SHP77 treated with DMSO at 0.1 percent for 48 hours (cell line): ENCODE measurements at regions not wholly inside any gene's neighbourhood (a gene's known extent, or its start where the extent isn't known, plus 50 kb on each side); places are given as distances from the start of the nearest gene placed in this dataset.
"Not testable (repeated sequence)": the region's sequence is repeated elsewhere in the genome, so short reads cannot be mapped to it uniquely, and the experiment has no call there.

ENCODE experiments used
- DNase-seq: peaks from one replicate; lab custom pipeline; 2025; lab: John Stamatoyannopoulos, UW

DNA sequence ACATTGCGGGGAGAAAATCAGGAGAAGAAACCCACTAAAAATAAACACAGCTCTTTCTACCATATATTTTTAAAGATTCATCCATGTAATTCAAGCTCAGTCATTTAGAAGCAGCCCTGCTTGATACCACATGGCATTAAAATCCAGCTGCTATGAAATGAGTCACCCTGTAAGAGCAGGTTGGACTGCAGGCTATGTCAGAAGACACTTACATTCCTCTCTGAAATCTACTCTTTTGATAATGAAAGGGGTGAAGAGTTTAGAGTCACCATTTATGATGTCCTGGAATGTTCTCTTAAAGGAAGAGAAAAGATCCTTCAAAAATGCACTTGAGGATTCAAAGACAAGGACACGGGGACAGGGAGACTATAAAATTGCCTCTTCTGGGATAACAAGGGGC, 100.6 kb upstream of the APCDD1 start:
- DNase-seq = no peak

DNA sequence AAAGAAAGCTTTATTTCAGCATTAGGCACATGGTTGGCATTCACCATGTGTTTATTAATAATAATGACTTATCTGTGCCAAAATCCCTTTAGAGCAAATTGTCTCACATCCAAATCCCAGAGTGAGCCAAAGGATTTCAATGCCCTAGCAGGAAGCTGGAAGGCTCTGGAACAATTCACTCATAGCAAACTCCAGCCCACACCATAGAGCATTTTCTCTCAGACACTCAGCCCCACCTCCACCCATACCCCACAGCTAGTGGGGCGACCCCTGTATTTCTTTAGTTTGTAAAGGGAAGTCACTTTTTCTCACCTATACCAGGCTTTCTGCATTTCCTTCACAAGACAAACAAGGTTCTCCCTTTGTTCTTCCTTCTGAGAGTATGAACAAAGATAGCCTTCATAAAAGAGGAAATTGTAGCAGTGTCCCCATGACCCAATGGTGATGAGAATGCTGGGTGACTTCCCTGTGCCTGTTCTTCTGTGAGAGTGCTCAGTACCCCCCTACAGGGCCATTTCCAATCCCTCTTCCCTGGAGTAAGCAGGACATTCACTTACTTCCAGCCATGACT, 100.1 kb upstream of the APCDD1 start:
- DNase-seq = no peak

DNA sequence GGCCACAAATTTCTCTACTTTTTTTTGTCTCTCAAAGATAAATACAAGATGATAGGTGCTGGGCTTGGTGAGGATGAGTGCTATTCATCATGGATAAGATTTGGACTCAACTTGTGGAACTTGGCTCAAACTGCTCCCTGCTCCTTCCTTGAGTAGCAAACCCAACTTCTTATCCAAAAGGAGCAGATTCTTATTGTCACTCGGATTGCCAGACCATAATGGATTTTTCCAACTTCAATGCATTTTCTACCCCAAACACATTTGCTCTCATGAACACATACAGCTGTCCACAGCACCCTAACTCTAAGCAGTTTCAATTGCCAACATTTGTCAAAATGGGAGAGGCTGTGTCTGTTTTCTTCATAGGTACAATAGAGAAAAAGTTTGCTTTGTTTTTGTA, 99.5 kb upstream of the APCDD1 start:
- DNase-seq = no peak

DNA sequence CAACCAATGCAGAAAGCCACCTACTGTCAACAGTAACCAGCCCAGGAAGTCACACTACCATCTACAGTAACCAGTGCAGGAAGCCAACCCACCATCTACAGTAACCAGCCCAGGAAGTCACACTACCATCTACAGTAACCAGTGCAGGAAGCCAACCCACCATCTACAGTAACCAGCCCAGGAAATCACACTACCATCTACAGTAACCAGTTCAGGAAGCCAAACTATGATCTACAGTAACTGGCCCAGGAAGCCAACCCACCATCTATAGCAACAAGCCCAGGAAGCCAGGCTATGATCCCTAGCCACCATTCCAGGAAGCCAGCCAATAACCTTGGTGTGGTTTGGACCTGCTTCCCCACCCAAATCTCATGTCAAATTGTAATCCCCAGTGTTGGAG, 97.4 kb upstream of the APCDD1 start:
- not testable (repeated sequence) for DNase-seq

DNA sequence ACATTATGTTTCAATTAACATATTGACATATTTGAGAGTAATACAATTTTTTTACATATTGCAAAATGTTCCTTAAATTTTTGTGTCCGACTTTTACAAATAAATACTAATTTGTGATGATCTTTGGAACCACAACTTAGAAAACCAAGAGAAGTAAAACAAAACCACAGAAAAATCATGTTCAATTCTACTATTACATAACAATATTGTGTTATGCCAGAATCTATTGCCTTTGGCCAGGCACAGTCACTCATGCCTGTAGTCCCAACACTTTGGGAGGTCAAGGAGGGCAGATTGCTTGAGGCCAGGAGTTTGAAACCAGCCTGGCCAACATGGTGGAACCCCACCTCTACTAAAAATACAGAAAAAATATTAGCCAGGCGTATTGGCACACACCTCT, 92.8 kb upstream of the APCDD1 start:
- DNase-seq = no peak

DNA sequence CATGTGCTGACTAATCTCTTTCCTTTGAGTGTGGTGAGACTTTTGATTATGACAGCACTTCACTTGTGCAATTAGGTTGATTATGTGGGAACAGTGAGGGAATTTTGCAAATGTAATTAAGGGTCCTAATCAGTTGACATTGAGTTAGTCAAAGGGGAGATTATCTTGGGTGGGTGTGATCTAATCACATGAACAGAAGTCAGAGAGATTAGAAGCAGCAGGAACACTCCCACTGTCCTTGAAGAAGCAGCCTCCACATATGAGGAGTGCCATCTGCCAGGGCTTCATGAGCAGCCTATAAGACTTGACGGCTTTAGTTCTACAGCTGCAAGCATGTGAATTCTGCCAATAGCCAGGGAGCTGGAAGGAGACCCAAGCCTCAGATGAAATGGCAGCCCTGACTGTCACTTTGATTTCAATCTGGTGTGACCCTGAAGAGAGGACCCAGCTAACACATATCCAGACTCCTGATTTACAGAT, 89.4 kb upstream of the APCDD1 start:
- DNase-seq = no peak

DNA sequence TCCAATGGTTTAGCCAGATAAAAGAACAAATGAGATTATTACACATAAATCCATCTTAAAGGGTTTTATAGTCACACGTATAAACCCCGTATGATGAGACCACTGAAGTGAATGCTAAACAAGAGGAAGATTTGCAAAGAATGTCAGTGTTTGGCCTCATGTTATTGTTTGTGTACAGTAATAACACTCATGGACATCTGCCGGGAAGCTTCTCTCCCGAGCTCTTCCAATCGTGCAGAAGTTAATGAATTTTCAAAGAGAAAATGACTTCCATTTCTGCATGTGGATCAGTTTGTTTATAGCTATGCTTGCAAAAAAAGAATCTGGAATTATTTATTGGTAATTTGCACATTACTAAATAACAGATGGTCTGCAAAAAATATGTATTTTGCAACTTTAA, 88.5 kb upstream of the APCDD1 start:
- DNase-seq = no peak

DNA sequence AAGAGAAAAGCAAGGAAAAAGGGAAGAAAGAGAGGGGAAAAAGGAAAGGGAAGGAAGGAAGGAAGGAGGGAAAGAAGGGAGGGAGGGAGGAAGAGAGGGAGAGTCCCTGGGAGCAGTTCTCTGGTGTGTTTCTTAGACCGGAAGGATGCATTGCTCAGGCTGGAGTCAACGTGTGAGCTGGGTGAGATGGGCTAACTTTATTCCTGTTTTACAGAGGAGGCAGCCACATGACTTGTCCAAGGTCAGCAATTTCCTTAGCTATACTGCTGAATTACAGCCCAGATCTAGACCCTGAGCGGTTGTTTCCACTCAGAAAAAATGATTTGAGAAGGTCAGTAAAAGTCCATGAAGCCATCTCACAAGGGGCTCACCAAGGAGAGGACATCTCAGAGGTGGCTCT, 86.6 kb upstream of the APCDD1 start:
- DNase-seq = no peak

DNA sequence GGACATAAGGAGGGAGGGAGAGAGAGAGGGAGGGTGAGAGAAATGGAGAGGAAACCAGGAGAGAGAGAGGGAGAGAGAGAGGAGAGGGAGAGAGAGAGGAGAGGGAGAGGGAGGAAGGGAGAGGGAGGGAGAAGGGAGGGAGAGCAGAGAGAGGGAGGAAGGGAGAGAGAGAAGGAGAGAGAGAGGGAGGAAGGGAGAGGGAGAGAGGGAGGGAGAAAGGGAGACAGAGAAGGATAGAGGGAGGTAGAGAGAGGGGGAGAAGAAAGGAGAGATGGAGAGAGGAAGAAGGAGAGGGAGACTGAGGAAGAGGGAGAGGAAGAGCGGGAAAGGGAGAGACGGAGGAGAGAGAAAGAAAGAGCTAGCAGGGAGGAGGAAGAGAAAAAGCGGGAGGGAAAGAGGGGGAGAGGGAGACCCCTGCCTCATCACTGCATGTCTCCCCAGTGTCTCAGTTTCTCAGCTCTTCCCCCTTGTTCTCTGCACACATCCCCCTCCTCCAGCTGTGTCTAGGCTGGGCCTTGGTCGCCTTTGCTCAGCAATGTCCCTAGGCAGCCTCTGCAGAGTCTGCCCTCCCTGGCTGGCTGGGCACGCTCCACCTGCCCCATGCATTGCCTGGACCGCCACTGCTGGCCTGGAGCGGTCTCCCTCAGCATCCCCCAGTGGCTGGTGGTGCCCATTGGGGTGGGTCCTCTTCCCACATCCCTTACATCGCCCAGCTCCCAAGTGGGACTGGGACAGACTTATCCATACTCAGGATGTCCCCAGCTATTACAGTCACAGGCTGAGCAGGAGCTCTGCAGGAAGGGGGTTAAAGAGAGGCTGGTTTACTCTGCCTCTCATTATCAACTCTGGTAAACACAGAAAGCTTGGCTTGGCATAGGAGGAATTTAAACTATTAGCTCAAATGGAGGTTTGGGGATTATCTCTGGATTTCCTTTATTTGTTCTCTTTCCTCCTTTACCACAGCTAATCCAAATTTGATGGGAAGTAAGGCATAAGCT, 85.7 kb upstream of the APCDD1 start:
- DNase-seq = no peak

DNA sequence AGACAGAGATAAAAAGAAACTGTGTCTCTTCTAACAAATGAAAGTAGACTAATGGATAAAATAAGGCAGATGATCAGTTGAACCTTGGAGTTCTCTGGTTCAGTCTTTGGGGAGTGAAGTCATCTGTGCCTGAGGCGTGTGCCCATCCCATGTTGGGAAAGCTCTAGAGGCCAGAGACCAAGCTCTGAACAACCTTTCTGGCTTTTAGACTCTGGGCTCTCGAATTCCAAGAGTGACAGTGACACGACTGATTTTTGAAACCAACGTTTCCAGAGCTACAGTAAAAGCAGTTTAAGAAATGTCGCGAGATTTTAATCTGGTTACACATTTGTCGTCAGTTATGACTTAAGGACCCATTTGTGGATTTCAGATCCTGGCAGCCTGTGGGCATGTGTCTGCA, 83.7 kb upstream of the APCDD1 start:
- no peak for DNase-seq

DNA sequence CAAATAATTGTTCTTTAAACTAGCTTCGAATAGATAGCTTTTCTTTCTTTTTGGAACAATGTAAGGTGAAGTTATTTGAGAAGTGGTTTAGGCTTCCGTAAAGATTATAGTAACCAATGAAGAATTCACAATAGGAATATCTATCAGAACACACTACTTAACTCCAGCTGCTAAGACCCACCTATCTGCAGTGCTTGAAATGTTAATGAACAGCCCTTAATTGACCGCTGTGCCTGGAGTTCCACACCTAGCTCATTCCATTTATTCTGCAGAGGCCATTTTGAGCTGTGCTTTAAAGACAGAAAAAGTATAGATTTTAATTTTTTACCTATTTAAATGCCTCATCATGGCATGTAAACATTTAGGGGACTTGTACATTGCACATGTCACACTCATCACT, 83.3 kb upstream of the APCDD1 start:
- no peak for DNase-seq

DNA sequence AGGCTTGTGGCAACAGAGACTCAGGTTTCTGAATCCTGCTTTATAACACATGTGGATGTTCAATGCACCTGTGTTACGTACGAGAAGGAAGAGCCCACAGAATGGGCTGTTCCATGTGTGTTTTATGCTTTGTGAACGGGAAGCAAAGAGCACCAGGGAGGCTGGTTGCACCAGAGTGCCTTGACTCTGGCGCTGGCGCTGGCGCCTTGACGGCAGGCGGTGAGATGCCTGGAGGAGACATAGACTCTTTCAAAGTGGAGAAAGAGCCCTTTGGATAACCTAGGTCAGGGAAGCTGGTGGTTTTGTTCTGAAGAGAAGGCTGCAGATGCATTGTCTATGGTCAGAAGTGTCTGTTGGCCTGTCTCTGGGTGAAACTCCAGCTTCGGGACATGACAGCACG, 80.2 kb upstream of the APCDD1 start:
- DNase-seq = no peak

DNA sequence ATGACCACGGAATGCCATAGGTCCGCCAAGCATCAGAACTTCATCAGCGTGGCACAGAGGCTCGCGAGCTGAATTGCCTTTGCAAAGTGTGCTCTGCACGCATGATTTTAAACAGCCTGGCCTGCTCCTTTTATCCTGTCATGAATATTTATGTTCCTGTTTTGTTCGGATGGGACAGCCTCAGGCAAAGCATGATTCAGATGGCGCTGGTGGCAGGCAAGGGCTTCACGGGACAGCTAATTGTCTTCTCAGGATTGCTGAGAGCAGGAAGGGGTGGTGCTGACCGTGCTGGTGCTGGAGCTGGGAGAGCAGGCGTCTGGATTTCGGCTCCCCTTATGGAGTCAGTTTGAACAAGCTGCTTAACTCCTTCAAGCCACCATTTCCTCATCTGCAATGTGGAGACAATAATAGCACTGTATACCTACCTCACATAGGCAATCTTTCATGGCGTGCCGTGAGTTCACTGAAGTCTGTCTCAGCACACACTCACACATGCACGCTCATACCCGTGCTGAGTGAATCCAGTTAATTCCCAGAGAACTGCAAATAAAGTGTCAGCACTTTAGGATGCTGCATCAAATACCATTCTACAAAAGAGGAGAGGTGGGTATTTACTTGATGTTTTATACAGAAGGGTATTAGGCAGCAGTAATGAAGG, 79.7 kb upstream of the APCDD1 start:
- DNase-seq = no peak

DNA sequence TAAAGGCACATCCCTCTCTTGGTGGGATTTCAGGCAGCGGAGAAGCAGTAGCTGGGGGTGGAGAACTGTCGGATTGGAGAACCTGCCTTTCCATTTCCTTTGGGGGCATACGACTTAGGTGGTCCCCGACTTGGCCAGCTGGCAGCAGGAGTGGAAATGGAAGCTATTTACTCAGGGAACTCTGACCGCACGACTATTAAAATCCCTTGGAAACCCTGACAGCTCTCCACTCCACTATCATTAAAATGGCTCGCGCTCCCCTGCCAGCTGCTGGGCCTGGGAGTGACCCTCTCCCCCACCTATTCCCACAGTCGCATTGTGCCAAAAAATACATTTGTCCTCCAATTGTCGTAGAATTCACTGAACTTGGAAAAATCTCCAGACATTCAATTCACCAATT, 77.7 kb upstream of the APCDD1 start:
- no peak for DNase-seq

DNA sequence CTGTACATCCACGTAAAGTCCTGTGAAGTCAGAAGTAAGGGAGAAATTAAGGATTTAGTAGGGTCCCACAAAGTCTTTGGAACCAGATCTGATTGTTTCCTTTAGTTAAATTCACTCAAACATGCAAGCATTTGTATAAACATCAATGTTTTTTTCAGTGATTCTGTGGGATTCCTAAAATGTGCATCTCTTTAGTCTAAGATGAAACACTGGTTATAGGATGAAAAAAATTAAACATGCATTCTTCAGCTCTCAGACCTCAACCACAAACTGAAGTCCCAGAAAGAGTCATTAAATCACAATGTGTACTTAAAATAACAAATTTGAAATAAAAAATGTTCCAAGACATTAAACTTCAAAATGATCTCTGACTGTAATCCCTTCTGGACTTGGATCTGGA, 76.5 kb upstream of the APCDD1 start:
- DNase-seq = no peak

DNA sequence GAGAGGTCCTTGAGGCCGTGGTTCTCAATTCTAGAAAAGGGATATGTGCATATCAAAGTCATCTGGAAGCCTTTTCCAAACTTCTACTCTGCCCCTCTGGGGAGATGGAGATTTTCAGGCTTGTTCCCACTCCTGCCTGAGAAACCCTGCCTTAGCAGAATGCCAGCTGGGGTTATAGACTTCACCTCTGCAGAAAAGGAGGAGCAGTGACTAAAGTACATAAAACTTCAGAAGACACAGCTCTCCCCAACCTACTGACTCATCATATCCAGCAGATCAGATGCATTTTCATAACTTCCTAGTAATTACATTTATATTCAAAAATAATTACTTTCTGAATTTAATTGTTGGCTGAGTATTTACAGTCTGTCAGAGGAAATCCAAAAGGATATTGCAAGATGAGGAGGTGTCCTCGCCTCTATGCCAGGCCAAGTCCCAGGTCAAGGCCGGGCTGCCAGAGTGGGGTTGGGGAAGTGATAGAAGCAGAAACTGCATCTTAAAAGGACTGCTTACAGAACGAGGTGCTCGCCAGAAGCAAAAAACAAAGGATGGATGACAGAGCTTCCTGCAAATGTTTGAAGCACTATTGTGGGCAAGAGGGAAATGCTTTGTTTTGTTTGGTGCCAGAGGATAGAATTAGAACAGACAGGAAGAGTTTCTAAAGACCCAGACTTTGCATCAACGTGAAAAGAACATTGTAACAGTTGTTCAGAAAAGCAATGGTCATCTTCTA, 75.6 kb upstream of the APCDD1 start:
- no peak for DNase-seq

DNA sequence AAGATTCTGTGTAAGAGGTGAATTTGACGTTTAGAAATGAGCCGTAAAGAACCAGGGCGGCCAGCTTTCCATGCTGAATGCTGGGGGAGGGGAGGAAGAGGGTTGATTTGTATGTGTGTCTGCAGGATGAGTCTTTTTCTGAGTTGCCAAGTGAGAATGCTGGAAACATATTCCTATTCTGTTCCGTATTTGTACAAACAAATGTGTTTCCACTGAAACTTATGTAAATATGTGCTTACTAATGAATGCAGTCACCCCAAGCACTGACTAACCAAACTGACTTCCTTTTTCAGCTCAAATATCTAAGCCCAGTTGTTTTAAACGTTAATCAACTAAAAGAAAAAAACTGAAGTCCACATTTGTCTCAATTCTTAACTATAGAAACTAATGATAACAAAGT, 74.9 kb upstream of the APCDD1 start:
- DNase-seq = no peak

DNA sequence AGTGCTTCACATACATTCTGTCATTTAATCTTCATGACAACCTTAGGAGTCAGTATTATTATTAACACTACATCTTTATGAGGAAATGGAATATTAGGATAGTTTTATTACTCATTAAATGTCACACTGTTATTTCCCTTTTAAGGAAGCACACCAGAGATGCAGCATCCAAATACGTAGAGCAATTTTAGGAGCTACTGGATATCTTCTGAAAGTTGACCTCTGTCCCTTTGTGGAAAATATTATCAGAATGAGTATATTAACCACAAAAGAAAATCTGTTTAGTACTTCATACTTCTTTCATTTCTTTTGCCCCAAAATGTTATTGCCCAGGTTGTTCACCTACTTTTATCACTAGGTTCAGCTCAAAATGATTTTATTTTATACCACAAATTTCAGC, 72.9 kb upstream of the APCDD1 start:
- DNase-seq = no peak

DNA sequence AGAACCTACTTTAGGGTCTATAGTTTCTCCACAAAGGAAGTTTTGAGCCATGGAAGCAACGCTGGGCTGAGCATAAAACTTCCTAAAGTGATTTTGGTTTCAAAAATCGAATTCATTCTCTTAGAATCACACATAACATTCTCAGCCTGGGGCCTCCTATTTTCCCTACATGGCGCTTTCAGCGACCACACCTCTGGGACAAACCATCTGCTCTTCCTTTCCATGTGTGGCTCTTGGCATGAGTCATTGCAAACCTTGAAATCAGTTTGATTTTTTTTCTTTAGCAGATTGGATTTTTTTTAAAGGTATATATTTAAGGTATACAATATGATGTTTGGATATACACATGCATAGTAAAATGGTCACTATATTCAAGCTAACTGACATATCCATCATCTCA, 72.5 kb upstream of the APCDD1 start:
- no peak for DNase-seq

DNA sequence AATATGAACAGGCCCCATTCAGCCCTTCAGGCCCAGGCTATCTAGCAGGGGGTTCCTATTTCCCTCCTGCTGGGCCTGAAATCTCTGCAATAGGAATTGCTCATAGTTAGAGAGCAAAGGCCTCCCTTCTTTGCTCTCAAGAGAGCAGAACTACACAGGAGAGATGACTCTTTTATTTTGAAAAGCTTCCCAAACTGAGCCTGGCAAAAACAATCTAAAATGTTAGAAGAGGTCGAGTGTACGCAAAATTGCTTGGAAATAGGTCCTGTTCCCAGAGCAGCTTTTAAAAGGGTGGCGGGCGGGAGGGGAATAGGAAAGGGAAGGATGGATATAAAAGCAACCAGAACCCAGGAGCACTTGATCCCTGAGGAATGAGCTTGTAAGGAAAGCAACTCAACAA, 68.4 kb upstream of the APCDD1 start:
- no peak for DNase-seq

DNA sequence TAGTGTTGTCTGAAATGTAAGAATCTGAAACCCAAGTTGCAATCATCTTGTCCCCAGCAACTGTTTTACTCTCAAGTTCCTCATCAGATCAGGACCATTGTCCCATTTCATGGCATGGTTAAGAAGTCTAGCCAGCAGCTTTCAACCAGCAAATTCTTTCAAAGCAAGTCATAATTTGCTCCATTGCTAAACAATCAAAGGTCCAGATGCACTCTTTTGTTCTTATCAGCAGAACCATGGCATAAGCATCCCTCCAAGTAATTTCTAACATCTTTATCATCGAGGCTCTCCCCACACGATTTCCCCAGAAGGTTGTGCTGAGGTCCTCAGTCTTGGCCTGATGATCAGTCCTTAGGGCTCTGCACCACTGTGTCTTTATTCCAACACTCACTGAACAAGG, 67.5 kb upstream of the APCDD1 start:
- DNase-seq = no peak

DNA sequence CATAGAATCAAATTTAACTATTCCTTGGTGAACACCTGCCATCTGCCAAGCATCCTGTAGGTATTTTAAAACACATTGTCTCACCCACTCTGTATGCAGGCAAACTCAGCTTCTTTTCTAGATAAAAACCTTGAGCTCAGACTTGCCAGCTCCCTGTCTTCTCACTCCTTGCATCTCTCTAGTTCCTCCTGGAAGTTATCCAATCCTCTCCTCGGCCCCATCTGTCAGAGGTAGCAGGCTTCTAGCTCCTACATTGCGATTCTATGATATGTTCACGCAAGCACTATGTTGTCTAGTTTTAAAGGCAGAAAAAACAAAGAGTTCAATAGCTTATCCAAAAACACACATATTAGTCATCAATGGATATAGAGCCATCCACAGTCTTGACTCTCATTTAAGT, 67.0 kb upstream of the APCDD1 start:
- no peak for DNase-seq
